Mesendoderm (in vitro differentiated cells): ENCODE measurements at regions not wholly inside any gene's neighbourhood (a gene's known extent, or its start where the extent isn't known, plus 50 kb on each side); places are given as distances from the start of the nearest gene placed in this dataset.

Experiments
- DNase-seq: peaks from one replicate; pipeline ENCODE4 v3.0.0; 2013
- H2AK5ac ChIP-seq: 2 replicates; pipeline ENCODE4 v1.6.1; 2013; ENCODE audit warnings: low read length, inconsistent platforms
- H2BK120ac ChIP-seq: 2 replicates; pipeline ENCODE4 v1.6.1; 2013; ENCODE audit warnings: low read depth, mild to moderate bottlenecking, low read length, moderate library complexity, mixed read lengths
- H2BK15ac ChIP-seq: replicated peaks from 2 replicates; pipeline ENCODE4 v1.6.1; 2013; ENCODE audit warnings: low read depth, mild to moderate bottlenecking, moderate library complexity
- H2BK5ac ChIP-seq: 2 replicates; pipeline ENCODE4 v1.6.1; 2013; ENCODE audit warnings: low read length, inconsistent platforms
- H3K18ac ChIP-seq: 2 replicates; pipeline ENCODE4 v1.6.1; 2013; ENCODE audit warnings: mild to moderate bottlenecking, low read length, mixed read lengths
- H3K23ac ChIP-seq: one replicate; pipeline ENCODE4 v1.6.1; 2013; ENCODE audit warnings: low read length
- H3K27ac ChIP-seq: 2 replicates; pipeline ENCODE4 v1.5.1; 2013; ENCODE audit warnings: low read depth, mild to moderate bottlenecking, inconsistent platforms, low read length, moderate library complexity
- H3K27me3 ChIP-seq: 2 replicates; pipeline ENCODE4 v1.6.1; 2013; ENCODE audit warnings: low read length, control low read depth, mild to moderate bottlenecking, inconsistent platforms; ENCODE audit not compliant: insufficient read depth, poor library complexity
- H3K36me3 ChIP-seq: 2 replicates; pipeline ENCODE4 v1.6.1; 2013; ENCODE audit warnings: low read length, inconsistent platforms; ENCODE audit not compliant: control insufficient read depth, insufficient read depth
- H3K4ac ChIP-seq: one replicate; pipeline ENCODE4 v1.6.1; 2013; ENCODE audit warnings: low read depth, mild to moderate bottlenecking, low read length, moderate library complexity
- H3K4me1 ChIP-seq: 2 replicates; pipeline ENCODE4 v1.6.1; 2013; ENCODE audit warnings: low read depth, low read length, inconsistent platforms; ENCODE audit not compliant: control insufficient read depth
- H3K4me2 ChIP-seq: 2 replicates; pipeline ENCODE4 v1.6.1; 2013; ENCODE audit warnings: low read length
- H3K4me3 ChIP-seq: 2 replicates; pipeline ENCODE4 v1.5.1; 2013; ENCODE audit warnings: mild to moderate bottlenecking, low read length
- H3K56ac ChIP-seq: one replicate; pipeline ENCODE4 v1.6.1; 2013; ENCODE audit warnings: low read length
- H3K79me1 ChIP-seq: 2 replicates; pipeline ENCODE4 v1.6.1; 2013; ENCODE audit warnings: low read length, inconsistent platforms
- H3K79me2 ChIP-seq: 2 replicates; pipeline ENCODE4 v1.6.1; 2013; ENCODE audit warnings: mild to moderate bottlenecking, low read length; ENCODE audit not compliant: control insufficient read depth, insufficient read depth
- H3K9ac ChIP-seq: 2 replicates; pipeline ENCODE4 v1.6.1; 2013; ENCODE audit warnings: low read length, inconsistent platforms
- H4K5ac ChIP-seq: one replicate; pipeline ENCODE4 v1.6.1; 2013; ENCODE audit warnings: low read length
- H4K8ac ChIP-seq: one replicate; pipeline ENCODE4 v1.6.1; 2013; ENCODE audit warnings: low read depth, mild to moderate bottlenecking, control low read depth, low read length, moderate library complexity
- WGBS: extraction: QIAGEN DNeasy Blood & Tissue Kit; methylation state at CpG from one replicate; pipeline ENCODE4 v1.1.7; 2013; ENCODE audit warnings: low lambda C conversion rate, missing lambda C conversion rate; ENCODE audit not compliant: insufficient coverage; ENCODE audit errors: extremely low coverage; 5-methylcytosine and 5-hydroxymethylcytosine counted together

DNA sequence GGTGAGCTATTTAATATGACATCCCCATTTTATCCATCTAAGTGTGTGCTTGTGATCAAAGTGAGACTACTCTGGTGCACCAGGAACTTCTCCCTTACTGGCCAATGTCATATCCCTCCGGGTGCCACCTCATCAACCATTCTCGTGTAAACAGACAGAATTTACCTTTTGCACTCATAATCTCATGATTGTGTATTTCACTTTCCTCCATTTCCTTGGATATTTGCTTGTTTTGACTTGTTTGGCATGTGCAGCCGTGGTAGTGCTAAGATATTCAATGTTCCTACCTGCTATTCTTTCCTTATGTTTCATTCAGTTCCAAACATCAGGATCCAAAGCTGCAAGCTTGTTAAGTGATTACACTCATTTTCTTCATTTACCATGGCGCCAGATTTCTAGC lies 280.5 kb upstream of the SP8 start:
- H2BK5ac ChIP-seq: no peak overlapping the region
- no CpG with 5 or more reads among the region's 4 CpGs for WGBS
- H3K18ac ChIP-seq: no peak overlapping the region
- no peaks in the 10 kb centered on the region for H3K4me1 ChIP-seq
- H4K8ac ChIP-seq: no peak overlapping the region
- no peak for DNase-seq
- H3K27ac ChIP-seq: no peak overlapping the region
- no peak overlapping the region for H3K9ac ChIP-seq
- no peak overlapping the region for H3K56ac ChIP-seq
- no peaks in the 10 kb centered on the region for H3K27me3 ChIP-seq
- no peaks in the 10 kb centered on the region for H3K79me2 ChIP-seq
- H3K23ac ChIP-seq: no peak overlapping the region
- H2BK15ac ChIP-seq: no peak overlapping the region
- H3K36me3 ChIP-seq: no peaks in the 10 kb centered on the region
- no peak overlapping the region for H4K5ac ChIP-seq
- H3K4me3 ChIP-seq: no peak overlapping the region
- H3K4ac ChIP-seq: no peak overlapping the region
- no peaks in the 10 kb centered on the region for H3K79me1 ChIP-seq
- H3K4me2 ChIP-seq: no peak overlapping the region
- no peak overlapping the region for H2BK120ac ChIP-seq
- no peak overlapping the region for H2AK5ac ChIP-seq

DNA sequence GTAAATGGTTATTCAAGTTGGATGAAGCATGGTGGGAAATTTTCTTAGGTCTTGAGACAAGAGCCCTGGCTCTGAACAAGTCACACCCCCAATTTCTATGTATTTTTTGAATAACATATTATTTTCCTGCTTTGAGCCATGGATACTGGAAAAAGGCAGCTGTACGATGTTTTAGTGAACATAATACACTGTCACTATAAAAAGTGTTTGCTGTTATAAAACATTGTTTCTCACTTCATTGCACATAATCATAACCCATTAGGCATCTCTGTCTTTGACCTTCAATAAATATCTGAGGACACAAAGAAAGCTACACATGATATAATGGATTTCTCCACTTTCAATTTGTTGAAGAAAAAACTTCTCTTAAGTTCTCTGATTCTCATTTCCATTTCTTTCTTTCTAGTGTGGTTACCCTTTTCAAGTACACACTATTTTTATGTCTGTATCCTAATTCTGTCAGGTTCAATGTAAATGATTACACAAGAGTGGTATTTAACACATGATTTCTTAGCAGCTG lies 283.9 kb upstream of the SP8 start:
- no peak overlapping the region for H4K8ac ChIP-seq
- no CpG with 5 or more reads among the region's 1 CpG for WGBS
- H2BK15ac ChIP-seq: no peak overlapping the region
- H3K79me1 ChIP-seq: no peaks in the 10 kb centered on the region
- DNase-seq: no peak
- no peak overlapping the region for H2BK120ac ChIP-seq
- H3K4me3 ChIP-seq: no peak overlapping the region
- no peak overlapping the region for H2AK5ac ChIP-seq
- H3K4me2 ChIP-seq: no peak overlapping the region
- H3K27me3 ChIP-seq: no peaks in the 10 kb centered on the region
- H3K4ac ChIP-seq: no peak overlapping the region
- H3K4me1 ChIP-seq: no peaks in the 10 kb centered on the region
- no peak overlapping the region for H3K23ac ChIP-seq
- H3K9ac ChIP-seq: no peak overlapping the region
- no peaks in the 10 kb centered on the region for H3K36me3 ChIP-seq
- no peaks in the 10 kb centered on the region for H3K79me2 ChIP-seq
- H3K27ac ChIP-seq: no peak overlapping the region
- no peak overlapping the region for H3K18ac ChIP-seq
- H4K5ac ChIP-seq: no peak overlapping the region
- H3K56ac ChIP-seq: no peak overlapping the region
- H2BK5ac ChIP-seq: no peak overlapping the region

DNA sequence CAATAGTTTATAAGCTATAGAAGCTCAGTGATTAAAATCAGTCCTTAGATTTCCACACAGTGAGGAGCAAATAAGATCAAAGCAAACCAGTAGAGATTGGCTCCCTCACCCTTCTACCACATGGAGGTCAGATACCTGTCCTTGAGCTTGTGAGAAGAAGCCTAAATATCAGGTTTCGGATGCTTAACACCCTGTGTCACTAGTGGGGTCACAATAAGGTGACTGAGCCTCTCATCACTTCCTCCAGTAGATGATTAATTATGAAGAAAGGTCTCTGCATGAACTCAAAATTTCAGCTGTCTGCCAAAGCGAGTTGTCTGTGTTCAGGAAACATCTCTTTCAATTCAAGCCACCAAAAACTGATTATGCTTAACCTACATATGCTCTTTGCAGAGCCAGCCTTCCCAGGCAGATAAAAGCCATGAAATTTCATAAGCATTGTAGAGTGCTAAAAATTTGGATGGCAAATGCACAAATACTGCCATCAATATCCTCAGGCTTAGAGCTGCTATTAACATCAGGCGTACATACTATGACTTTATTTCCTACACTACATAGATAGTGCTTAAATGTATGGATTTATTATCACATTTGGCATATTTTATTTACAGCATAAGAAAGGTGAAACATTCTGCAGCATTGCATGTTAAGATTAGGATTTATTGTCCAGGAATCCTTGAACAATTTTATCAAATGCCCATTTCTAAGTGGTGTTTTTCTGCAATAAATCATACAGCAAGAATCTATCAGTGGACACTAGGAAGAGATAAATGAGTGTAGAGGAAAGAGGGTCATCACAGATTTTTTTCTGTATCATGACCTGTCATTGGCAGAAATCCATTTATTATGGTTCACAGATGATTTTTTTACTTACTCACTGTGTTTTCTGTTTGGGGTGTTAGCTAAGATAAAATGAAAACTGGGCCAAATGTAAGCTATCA lies 285.1 kb upstream of the SP8 start:
- Histone ChIP-seq H2BK120ac (no peak overlapping the region), H4K5ac (no peak overlapping the region), H3K36me3 (no peaks in the 10 kb centered on the region), H3K4ac (no peak overlapping the region), H3K4me1 (no peaks in the 10 kb centered on the region), H2BK15ac (no peak overlapping the region), H3K9ac (no peak overlapping the region), H2AK5ac (no peak overlapping the region), H2BK5ac (no peak overlapping the region), H3K79me2 (no peaks in the 10 kb centered on the region), H3K23ac (no peak overlapping the region), H3K27me3 (no peaks in the 10 kb centered on the region), H3K4me3 (no peak overlapping the region), H3K56ac (no peak overlapping the region), H3K79me1 (no peaks in the 10 kb centered on the region), H3K18ac (no peak overlapping the region), H3K27ac (no peak overlapping the region), H4K8ac (no peak overlapping the region), H3K4me2 (no peak overlapping the region)
- WGBS: no CpG with 5 or more reads among the region's 3 CpGs
- no peak for DNase-seq

DNA sequence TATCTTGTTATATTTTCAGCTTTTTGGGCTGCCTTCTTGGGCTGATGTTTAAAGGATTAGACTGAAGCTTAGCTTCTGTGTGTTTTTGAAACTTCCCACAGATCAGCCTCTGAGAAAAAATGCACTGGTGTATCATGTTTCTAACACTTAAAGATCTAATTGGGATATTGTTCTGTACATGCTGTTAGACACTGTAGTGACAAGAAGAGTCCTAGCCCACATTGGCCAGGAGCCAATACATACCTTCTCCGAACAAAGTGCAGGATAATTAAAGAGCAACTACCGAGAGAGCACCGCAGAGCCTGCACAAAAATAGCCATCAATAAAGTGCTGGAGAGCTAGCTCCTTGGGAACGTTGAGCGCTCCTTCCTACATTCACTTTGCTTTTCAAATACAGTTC lies 289.4 kb upstream of the SP8 start:
- Histone ChIP-seq H3K4me2 (no peak overlapping the region), H3K79me2 (no peaks in the 10 kb centered on the region), H2BK120ac (no peak overlapping the region), H3K36me3 (no peaks in the 10 kb centered on the region), H3K27me3 (no peaks in the 10 kb centered on the region), H3K4me3 (no peak overlapping the region), H3K9ac (no peak overlapping the region), H3K4me1 (no peaks in the 10 kb centered on the region), H3K56ac (no peak overlapping the region), H4K8ac (no peak overlapping the region), H3K27ac (no peak overlapping the region), H3K23ac (no peak overlapping the region), H3K4ac (no peak overlapping the region), H3K79me1 (no peaks in the 10 kb centered on the region), H2BK15ac (no peak overlapping the region), H3K18ac (no peak overlapping the region), H2BK5ac (no peak overlapping the region), H4K5ac (no peak overlapping the region), H2AK5ac (no peak overlapping the region)
- no CpG with 5 or more reads among the region's 5 CpGs for WGBS
- DNase-seq: no peak

DNA sequence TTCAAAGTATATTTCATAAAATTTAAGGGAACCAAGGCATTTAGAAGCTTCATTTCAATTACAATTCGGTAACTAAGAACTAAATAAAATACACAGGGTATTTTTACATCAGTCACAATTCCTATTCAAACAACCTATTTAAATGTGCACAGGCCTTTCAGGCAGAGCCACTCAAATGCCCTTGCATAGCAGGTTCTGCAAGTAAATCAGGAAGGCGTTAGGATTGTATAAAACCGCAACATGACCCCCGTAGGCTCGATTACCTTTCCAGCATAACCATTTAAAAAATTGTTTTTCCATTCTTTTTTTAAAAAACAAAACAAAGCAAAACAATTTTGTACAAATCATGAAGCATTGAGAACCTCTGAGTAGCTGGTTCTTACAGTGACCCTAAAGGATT lies 289.9 kb upstream of the SP8 start:
- no peaks in the 10 kb centered on the region for H3K36me3 ChIP-seq

More for the DNA sequence above, 289.9 kb upstream of the SP8 start:
- no peak overlapping the region for H2AK5ac ChIP-seq
- H4K8ac ChIP-seq: no peak overlapping the region
- H3K4me1 ChIP-seq: no peaks in the 10 kb centered on the region
- H3K9ac ChIP-seq: no peak overlapping the region
- H3K4me3 ChIP-seq: no peak overlapping the region
- H3K27me3 ChIP-seq: no peaks in the 10 kb centered on the region
- no peak overlapping the region for H2BK120ac ChIP-seq
- no CpG with 5 or more reads among the region's 5 CpGs for WGBS
- H3K4ac ChIP-seq: no peak overlapping the region
- H3K56ac ChIP-seq: no peak overlapping the region
- H2BK15ac ChIP-seq: no peak overlapping the region
- no peaks in the 10 kb centered on the region for H3K79me1 ChIP-seq
- no peak overlapping the region for H3K4me2 ChIP-seq
- H4K5ac ChIP-seq: no peak overlapping the region
- H2BK5ac ChIP-seq: no peak overlapping the region
- no peaks in the 10 kb centered on the region for H3K79me2 ChIP-seq
- H3K23ac ChIP-seq: no peak overlapping the region
- H3K18ac ChIP-seq: no peak overlapping the region
- no peak overlapping the region for H3K27ac ChIP-seq
- no peak for DNase-seq
